ENCODE measurements at regions not wholly inside any gene's neighbourhood (a gene's known extent, or its start where the extent isn't known, plus 50 kb on each side); places are given as distances from the start of the nearest gene placed in this dataset.

- H3K36me3 Mint-ChIP-seq (ENCODE audit: insufficient read depth, unreplicated experiment): no peaks in the 10 kb centered on the region
- H3K27ac Mint-ChIP-seq (ENCODE audit: low read depth, unreplicated experiment): no peak overlapping the region
- intact Hi-C loops (cut with micrococcal nuclease): no loop called here
- H3K27me3 Mint-ChIP-seq (ENCODE audit: insufficient read depth, unreplicated experiment): no peaks in the 10 kb centered on the region
- DNase-seq (ENCODE audit: unreplicated experiment): no peak
- ChIA-PET CTCF (interaction anchor here (2.2 kb wide), 1 partner anchor 13 kb away, joined by 12 read pairs; no protein-coding TSS in a partner anchor), POLR2A (no interaction called here)
- no peak for TF ChIP-seq CTCF (IDR thresholded peaks at IDR 0.05; ENCODE audit: unreplicated experiment)
- peaks cover 38% of the 10 kb centered on the region for H3K9me3 Mint-ChIP-seq (ENCODE audit: unreplicated experiment)
- BruUV-seq (replicated peaks): no TSS peak
- H3K4me1 Mint-ChIP-seq (ENCODE audit: insufficient read depth, unreplicated experiment): no peaks in the 10 kb centered on the region
- no peak overlapping the region for H3K4me3 Mint-ChIP-seq (ENCODE audit: unreplicated experiment)
Measured at GRCh38 chr17:33661975-33662374, 368.9 kb upstream of the ASIC2 start.

- intact Hi-C loops (cut with micrococcal nuclease): no loop called here
- CTCF ChIA-PET: interaction anchor here (0.7 kb wide), 1 partner anchor 697 kb away, joined by 5 read pairs; no protein-coding TSS in a partner anchor
- no peak for DNase-seq (ENCODE audit: unreplicated experiment)
- Mint-ChIP-seq H3K4me1 (ENCODE audit: insufficient read depth, unreplicated experiment) (no peaks in the 10 kb centered on the region), H3K36me3 (ENCODE audit: insufficient read depth, unreplicated experiment) (no peaks in the 10 kb centered on the region), H3K27ac (ENCODE audit: low read depth, unreplicated experiment) (no peak overlapping the region), H3K4me3 (ENCODE audit: unreplicated experiment) (no peak overlapping the region), H3K27me3 (ENCODE audit: insufficient read depth, unreplicated experiment) (no peaks in the 10 kb centered on the region), H3K9me3 (ENCODE audit: unreplicated experiment) (peaks cover 34% of the 10 kb centered on the region)
- POLR2A ChIA-PET: interaction anchor here (1.1 kb wide), 1 partner anchor 11 kb away, joined by 3 read pairs; no protein-coding TSS in a partner anchor
- TF ChIP-seq CTCF (IDR thresholded peaks at IDR 0.05; ENCODE audit: unreplicated experiment): no peak
- no TSS peak for BruUV-seq (replicated peaks)
Measured at GRCh38 chr17:33664116-33664840, 371.2 kb upstream of the ASIC2 start.

GRCh38 chr17:33667052-33667509 is 374.0 kb upstream of the ASIC2 start:
- intact Hi-C loops (cut with micrococcal nuclease): no loop called here
- BruUV-seq (replicated peaks): no TSS peak

GRCh38 chr17:33667671-33668070 is 374.6 kb upstream of the ASIC2 start:
- no peaks in the 10 kb centered on the region for H3K4me1 Mint-ChIP-seq (ENCODE audit: insufficient read depth, unreplicated experiment)

More at GRCh38 chr17:33667052-33667509, 374.0 kb upstream of the ASIC2 start:
- Mint-ChIP-seq H3K9me3 (ENCODE audit: unreplicated experiment) (peaks cover 23% of the 10 kb centered on the region), H3K27ac (ENCODE audit: low read depth, unreplicated experiment) (no peak overlapping the region), H3K4me3 (ENCODE audit: unreplicated experiment) (no peak overlapping the region), H3K27me3 (ENCODE audit: insufficient read depth, unreplicated experiment) (no peaks in the 10 kb centered on the region), H3K36me3 (ENCODE audit: insufficient read depth, unreplicated experiment) (no peaks in the 10 kb centered on the region), H3K4me1 (ENCODE audit: insufficient read depth, unreplicated experiment) (no peaks in the 10 kb centered on the region)
- ChIA-PET CTCF (no interaction called here), POLR2A (no interaction called here)
- DNase-seq (ENCODE audit: unreplicated experiment): no peak
- TF ChIP-seq CTCF (IDR thresholded peaks at IDR 0.05; ENCODE audit: unreplicated experiment): no peak

More at GRCh38 chr17:33667671-33668070, 374.6 kb upstream of the ASIC2 start:
- POLR2A ChIA-PET: no interaction called here
- CTCF ChIA-PET: no interaction called here
- BruUV-seq (replicated peaks): no TSS peak
- intact Hi-C loops (cut with micrococcal nuclease): no loop called here
- no peak for DNase-seq (ENCODE audit: unreplicated experiment)
- no peaks in the 10 kb centered on the region for H3K27me3 Mint-ChIP-seq (ENCODE audit: insufficient read depth, unreplicated experiment)
- H3K27ac Mint-ChIP-seq (ENCODE audit: low read depth, unreplicated experiment): no peak overlapping the region
- no peak overlapping the region for H3K4me3 Mint-ChIP-seq (ENCODE audit: unreplicated experiment)
- H3K36me3 Mint-ChIP-seq (ENCODE audit: insufficient read depth, unreplicated experiment): no peaks in the 10 kb centered on the region
- no peak for TF ChIP-seq CTCF (IDR thresholded peaks at IDR 0.05; ENCODE audit: unreplicated experiment)
- peaks cover 23% of the 10 kb centered on the region for H3K9me3 Mint-ChIP-seq (ENCODE audit: unreplicated experiment)

All from MCF 10A (cell line).